GM19324 (cell line): ENCODE measurements at regions not wholly inside any gene's neighbourhood (a gene's known extent, or its start where the extent isn't known, plus 50 kb on each side); places are given as distances from the start of the nearest gene placed in this dataset.

Experiments
- ATAC-seq: cut with Tn5 transposase; IDR thresholded peaks from one replicate; pipeline ENCODE4 v1.9.1; 2021; ENCODE audit warnings: mild to moderate bottlenecking, moderate library complexity; ENCODE audit not compliant: unreplicated experiment, low FRiP score

DNA sequence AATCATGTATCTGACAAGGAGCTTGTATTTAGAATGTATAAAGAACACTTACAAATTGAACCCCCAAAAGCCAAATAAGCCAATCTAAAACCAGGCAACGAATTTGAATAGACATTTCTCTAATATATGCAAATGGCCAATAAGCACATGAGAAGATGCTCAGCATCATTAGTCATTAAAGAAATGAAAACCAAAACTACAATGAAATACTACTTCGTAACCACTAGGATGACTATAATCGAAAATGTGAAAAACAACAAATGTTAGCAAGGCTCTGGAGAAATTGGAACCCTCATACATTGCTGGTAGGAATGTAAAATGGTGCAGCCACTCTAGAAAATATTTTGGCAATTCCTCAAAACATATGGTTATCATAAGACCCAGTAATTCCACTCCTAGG, 105.8 kb upstream of the TOP1 start:
- ATAC-seq: no peak

DNA sequence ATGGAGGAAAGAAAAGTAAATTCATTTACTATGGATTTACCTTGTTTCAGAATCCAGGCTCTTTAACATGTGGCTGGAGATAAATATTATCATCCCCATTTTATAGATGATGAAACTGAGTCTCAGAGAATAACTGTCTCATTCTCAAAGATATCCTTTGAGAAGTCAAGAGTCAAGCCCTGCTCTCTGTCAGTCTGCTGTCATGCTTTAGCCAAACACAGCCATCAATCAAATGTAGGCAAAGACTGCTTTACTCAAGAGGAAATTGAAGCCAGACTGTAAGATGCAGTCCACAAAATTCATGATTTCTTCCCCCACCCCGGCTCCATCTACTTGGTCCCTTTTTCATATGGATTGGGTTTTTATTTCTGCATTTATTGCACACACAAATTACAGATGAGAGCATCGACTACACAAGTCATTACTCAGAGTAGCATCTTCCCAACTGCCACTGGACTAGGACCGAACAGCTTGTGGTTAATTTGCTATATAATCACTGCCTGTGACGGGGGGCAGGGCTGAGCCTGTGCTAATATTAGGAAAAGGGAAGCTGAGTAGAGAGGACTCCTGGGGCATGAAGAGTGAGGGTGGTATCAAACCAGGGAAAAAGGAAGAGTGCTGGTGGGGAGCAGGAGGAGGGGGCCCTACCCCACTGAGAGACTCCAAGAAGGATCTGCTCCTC, 102.7 kb upstream of the TOP1 start:
- ATAC-seq: no peak

DNA sequence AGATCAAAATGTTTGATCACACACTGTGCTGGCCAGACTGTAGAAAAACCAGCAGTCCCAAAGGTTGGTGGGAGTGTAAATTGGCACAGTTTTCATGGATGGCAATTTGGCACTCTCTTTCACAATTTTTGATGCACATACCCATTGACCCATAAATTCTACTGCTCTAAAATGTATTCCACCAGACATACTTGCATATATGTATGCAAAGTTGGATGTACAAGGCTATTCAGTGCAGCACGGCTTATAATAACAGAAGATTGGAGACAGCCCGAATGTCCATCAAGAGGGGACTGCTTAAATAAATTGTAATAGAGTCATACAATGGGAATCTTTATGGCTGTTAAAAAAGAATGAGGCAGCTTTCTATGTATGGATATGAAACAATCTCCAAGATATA, 101.7 kb upstream of the TOP1 start:
- no peak for ATAC-seq

DNA sequence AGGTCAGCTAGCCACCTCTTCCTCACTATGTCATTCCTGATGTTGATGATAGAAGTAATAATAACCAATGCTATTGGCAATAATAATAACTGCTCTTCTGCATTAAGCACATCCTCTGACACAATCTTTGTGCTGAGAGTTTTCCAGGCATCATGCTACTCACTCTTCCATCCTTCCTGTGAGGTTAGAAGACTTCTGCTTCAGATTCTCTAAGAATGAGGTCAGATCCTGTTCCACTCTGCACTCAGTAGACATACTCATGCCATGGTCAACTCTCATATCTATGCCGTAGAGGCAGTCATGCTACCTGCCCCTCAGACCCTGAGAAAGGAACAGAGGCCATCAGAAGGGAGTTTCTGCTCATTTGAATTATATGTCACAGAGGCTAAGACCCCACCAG, 98.1 kb upstream of the TOP1 start:
- no peak for ATAC-seq

DNA sequence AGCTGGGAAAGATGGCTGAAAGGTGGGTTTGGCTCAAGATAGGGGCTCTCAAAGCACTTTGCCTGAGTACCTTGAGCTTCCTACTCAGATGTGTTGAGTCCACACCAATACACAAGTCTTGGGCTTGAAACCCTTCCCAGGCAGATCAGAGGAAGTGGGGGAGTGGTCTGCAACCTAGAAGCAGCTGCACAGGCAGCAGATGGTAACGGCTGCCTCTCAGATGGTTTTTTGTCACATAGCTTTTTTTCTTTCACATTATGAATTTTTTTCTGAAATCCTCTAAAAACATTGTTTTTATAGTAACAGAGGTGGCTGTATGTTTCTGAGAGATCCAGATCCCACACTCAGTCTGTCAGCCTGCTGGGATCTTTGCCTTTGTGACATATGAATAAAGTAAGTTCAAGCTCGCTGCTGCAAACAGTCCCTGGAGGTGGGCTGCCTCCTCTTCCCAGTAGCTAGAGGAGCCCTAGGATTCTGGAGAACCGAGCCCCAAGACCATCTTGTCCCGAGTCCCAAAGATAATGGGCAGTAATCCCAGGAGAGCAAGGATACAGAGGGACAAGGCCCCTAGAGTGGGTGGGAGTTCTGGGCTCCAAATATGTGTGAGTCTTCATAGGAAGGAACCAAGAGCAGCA, 97.1 kb upstream of the TOP1 start:
- no peak for ATAC-seq

DNA sequence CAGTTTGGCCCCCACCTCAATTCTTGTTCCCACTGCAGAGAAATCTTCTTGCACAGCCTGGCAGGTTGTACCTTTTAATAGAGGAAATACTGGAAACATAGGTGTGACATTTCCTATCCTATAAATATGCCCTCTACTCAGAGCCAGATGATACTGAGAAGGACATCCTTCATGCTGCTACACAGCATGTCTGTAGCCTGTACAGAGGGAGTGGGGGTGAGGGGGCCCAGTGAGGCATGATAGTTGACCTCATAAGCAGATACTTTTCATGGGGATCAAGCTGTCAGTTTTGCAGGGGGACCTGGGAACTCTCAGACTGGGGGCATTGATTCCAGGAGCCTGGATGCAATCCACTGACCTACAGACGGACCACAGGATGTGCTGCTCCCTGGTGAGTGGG, 96.2 kb upstream of the TOP1 start:
- ATAC-seq: no peak

DNA sequence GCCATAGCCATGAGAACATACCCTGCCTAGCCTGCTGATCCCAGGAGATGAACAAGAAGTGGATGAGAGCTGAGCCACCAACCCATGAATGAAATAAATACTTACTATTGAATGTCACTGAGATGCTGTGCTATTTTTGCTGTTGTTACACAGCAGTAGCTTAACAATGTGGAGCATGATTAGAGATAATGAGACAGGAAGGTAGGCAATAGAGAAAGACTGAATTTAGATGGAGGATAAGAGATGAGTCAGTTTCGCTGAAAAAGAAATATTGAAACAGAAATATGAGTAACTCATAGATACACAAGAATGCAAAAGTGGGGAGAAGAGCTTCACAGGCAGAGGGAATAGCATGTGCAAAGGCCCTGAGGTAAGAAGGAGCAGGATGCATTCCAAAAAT, 94.9 kb upstream of the TOP1 start:
- ATAC-seq: no peak

DNA sequence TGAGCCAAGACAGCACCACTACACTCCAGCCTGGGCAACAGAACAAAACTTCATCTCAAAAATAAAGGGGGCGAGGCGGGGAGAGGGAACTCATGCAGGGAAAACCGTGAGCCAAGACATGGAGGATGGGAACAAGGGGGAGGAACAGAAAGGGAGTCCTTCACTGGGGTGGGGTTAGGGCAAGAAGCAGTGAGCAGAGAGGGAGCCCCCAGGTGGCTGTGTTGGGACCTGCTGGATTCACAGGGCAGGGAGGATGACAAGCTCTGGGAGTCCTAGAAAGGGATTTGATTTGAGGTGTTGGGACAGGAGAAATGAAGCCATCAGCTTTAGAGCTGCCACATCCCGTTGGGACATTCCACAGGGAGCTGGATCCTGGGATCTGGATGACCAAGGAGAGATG, 90.6 kb upstream of the TOP1 start:
- no peak for ATAC-seq

DNA sequence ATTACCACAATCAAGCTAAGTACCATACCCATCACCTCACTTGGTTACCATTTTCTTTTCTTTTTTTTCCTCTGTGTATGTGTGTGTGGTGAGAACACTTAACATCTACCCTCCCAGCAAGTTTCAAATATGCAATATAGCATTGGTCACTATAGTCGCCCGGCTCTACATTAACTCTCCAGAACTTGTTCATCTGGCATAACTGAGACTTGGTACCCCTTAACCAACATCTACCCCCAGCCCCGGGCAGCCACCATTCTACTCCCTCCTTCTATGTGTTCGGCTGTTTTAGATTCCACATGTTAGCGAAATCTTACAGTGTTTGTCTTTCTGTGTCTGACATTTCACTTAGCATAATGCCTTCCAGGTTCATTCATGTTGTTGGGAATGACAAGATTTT, 89.0 kb upstream of the TOP1 start:
- ATAC-seq: no peak

DNA sequence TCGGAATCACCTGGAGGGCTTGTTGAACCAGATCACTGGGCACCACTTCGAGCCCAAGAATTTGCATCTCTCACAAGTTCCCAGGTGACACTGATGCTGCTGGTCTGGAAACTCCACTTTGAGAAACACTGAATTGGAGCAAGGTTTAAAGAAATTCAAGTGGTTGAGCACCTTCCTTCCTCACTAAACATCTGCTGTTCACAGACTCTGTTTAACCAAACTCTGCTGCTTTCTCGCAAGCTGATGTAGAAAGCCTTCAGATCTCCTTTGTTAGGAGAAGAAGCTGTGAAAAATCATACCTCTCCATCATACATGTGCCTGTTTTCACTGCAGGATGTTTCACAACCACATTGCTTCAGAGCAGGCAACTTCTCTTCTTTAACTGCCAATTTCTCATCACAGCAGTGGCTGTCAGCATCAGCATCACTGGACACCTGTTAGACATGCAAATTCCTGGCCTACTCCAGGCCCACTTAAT, 87.5 kb upstream of the TOP1 start:
- no peak for ATAC-seq

DNA sequence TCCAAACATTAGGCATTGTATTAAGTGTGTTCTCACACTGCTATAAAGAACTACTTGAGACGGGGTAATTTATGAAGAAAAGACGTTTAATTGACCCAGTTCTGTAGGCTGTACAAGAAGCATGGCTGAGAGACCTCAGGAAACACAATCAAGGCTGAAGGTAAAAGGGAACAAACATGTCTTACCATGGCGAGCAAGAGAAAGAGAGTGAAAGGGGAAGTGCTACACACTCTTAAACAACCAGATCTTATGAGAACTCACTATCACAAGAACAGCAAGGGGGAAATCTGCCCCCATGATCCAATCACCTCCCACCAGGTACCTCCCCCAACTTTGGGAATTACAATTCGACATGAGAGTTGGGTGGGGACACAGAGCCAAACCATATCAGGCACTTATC, 86.6 kb upstream of the TOP1 start:
- ATAC-seq: no peak

DNA sequence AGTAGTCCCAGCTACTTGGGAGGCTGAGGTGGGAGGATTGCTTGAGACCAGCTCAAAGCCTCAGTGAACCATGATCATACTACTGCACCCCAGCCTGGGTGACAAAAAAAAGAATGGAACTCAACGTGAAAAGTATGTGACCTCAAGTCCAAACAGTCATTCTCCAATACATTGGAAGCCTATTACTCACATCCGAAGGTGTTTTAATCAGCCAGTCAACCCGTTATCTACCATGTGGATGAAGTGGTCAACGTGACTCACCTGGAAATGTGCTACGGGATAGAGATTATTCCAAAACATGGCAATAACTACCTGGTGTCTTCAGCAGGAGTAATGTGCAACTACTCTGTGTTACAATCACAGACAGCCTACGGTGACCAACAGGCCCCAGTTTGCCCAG, 85.8 kb upstream of the TOP1 start:
- ATAC-seq: no peak

DNA sequence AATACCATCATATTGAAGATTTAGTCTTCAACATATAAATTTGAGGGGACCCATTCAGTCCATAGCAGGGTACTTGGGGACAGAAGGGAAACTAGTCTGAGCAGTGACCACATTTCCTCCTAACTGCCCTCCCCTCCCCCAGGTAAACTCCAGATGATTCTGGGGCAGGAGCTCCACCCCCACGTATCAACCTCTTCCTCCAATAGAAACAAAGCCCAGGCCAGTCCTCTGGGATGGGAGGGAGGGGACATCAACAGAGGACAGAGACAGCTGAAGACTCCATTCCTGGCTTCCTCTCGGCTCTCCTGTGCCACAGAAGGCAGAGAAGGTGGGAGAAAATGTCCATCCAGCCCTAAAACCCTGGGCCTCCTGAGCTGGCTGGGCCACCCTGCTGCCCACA, 85.0 kb upstream of the TOP1 start:
- no peak for ATAC-seq

DNA sequence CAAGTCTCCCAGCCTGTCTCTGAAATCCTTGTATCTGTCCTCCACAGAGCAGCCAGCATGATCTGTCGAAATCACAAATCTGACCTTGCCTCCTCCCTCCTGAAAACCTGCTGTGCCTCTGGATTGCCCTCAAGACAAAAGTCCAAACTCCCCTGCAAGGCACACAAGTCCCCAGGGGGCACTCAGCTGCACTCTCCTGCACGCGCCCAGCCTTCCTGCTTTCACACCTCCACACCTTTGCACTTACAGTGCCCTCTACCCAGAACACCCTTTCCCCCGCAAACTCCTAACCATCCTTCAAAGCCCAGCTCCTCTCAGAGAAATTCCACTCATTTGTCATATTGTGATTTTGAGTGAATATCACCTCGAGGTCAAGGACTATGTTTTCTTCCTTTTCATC, 83.4 kb upstream of the TOP1 start:
- ATAC-seq: no peak

DNA sequence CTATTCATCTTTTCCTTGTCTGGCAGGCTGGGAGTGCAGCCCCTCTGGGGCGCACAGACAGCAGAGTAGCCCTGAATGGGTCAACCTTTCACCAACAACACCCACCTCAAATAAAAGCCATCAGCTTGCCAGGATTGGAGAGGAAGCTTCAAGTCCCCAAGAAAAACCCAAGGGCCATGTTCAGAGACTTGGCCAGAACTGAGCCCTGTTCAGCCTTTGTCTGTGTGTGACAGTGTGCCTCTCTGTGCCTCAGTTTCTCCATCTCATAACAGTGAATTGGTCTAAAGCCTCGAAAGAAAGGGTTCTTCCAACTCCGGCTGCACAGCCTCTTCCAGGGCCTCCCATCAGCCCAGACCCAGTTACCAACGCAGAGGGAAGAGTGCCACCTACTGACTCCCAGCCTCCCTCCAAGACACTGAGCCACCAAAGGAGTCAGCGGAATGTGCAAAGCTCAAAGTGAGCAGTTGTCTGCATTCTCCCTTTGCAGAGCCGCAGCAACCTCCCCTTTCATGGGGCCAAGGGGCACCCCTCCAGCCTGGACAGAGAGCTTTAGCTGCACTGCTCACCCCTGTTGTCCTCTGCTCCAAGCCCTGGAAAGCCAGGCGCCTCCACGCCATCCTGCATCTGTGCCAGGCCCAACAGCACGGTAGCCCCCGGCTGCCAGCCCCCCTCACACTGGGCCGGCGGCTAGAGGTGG, 82.7 kb upstream of the TOP1 start:
- no peak for ATAC-seq

DNA sequence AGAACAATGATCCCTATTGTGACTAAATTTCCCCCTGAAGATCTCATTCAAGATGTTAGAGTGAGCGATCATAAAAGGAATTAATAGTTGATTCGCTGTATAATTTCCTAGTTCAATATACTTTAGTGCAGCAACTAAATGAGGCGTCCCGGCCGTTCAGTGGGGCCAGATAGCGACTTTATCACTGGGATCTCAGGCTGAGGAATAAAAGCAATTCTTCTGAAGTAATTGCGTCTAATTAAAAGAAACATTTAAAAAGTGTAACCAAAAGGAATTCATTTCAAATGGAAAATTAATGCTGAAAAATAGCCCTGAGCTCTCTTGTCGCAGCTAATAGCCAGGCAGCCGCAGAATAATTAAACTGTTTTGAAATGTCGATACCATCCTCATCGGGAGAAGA, 82.2 kb upstream of the TOP1 start:
- ATAC-seq: no peak

DNA sequence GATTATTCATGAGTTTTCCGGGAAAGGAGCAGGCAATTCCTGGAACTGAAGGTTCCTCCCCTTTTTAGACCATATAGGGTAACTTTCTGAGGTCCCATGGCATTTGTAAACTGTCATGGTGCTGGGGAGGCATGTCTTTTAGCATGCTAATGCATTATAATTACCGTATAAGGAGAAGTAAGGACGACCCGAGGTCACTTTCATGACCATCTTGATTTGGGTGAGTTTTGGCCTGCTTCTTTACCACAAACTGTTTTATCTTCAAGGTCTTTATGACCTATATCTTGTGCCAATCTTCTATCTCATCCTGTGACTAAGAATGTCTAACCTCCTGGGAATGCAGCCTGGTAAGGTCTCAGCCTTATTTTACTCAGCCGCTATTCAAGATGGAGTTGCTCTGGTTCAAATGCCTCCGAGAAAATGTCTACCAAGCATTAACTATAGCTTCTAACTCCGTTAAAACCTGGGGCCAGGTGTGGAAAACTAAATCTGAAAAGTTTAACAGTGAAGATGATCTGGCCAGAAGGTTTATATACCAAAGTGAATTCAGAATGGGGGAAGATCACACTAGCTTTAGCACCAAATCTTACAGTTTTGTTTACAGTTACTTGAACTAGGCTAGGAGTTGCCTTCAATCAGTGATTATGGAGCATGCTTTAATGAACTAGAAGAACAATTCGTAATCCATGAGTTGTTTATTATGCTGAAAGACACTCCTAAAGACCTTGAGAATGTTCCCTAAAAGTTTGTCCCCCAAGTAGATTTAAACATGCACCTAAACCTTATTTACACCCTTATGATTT, 80.0 kb upstream of the TOP1 start:
- no peak for ATAC-seq

DNA sequence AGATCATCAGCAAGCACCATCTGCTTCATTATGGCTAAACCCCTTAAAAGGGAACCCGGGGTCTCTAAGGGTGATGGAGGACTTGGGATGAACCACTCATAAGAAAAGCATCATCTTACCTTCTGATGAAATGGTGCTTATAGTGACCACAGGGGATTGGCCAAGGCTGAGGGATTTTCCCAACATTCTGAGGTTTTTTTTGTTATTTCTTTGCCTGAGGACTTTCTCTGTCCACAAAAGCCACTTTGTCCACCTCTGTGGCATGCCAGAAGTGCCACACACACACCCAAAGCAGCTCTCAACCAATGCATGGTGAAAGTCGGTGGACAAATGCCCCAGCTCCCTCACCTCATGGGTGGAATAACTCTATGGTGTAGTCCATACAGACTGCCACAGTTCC, 79.3 kb upstream of the TOP1 start:
- no peak for ATAC-seq

DNA sequence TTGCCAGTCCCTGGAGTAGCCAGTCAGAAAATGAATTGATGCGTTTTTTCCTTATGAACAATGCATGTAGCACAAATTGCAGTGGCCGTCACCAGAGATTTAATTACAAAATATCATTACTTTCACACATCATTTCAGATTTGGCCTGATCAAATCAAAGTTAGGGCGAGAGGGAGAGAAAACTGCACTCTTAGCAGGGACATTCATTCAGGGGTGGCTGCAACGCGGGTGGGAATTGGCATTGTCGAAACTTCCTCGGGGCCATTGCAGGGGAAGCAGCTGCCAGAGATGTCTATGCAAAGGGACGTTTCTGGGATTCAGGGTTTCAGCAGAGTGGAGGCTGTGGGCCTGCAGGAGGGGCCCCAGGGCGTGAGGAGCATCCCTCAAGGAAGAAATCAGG, 76.5 kb upstream of the TOP1 start:
- no peak for ATAC-seq

DNA sequence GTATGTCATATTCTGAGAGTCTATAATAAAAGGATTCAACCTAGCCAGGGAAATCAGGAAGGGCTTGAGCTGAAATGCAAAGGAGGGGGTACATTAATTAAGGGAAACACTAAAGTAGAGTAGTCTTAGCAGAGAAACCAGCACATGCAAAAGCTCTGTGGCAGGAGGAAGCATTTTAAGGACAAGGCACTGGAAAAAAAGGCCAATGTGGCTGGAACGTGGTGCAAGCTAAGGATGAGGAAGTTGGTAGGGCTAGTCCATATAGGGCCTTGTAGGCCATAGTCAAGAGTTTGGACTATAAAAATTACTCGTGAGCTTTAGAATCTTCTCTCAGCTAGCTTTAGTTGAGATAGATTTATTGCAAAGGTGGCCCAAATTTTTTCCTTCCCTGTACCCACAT, 75.2 kb upstream of the TOP1 start:
- ATAC-seq: no peak

DNA sequence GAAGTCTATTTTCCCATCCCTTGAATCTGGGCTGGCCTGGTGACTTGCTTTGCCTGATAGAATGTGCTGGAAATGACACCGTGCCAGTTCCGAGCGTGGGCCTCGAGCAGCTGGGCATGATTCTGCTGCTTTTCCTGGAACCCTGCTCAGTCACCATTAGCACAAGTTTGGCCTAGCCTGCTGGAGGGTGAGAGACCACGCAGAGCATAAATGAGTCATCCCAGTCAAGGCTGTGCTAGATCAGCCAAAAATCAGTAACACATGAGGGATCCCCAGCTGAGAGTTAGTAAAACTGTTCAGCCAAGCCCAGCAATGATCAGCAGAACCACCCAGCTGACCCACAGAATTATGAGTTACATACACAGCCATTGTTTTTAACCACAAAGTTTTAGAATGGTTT, 74.8 kb upstream of the TOP1 start:
- no peak for ATAC-seq
